ENCODE measurements at regions not wholly inside any gene's neighbourhood (a gene's known extent, or its start where the extent isn't known, plus 50 kb on each side); places are given as distances from the start of the nearest gene placed in this dataset.
"Not testable (repeated sequence)": the region's sequence is repeated elsewhere in the genome, so short reads cannot be mapped to it uniquely, and the experiment has no call there.

GRCh38 chr2:153644955-153645354 lies 166.4 kb upstream of the RPRM start:
- DNase-seq (ENCODE audit: extremely low spot score in 2 of 2): no peak
- no peaks in the 10 kb centered on the region for H3K36me3 ChIP-seq
- TF ChIP-seq CTCF (IDR thresholded peaks at IDR 0.05) (no peak), POLR2A (IDR thresholded peaks at IDR 0.05) (no peak), POLR2AphosphoS5 (IDR thresholded peaks at IDR 0.05; ENCODE audit: insufficient read depth in 1 of 2, low read depth in 1 of 2) (no peak)
- no peaks in the 10 kb centered on the region for H3K27me3 ChIP-seq
- no peak overlapping the region for H3K27ac ChIP-seq
- intact Hi-C loops (cut with DNase I): loop anchor here (5.0 kb wide), 1 partner anchor 287 kb away; no protein-coding TSS in a partner anchor
- no peaks in the 10 kb centered on the region for H3K9me3 ChIP-seq
- no peaks in the 10 kb centered on the region for H3K4me1 ChIP-seq
- H3K4me3 ChIP-seq: no peak overlapping the region

DNA sequence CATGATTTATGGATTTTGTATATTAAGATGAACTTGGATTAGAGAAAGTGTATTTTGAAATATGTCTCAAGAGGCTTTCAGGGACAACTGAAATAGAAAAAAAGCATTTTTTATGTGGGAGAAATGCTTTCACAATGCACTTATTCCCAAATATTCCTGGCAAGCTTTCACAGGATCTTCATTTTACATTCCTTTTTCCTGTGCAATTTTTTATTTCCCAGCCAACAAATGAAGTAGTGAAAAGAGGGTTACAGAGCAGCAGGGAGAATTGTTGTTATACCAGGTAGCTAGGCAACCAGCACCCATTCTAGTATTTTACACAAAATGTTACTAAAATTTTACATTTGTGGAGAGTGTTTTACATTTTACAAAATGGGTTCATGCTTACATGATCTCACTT lies 167.0 kb upstream of the RPRM start:
- no peak for DNase-seq (ENCODE audit: extremely low spot score in 2 of 2)
- no peaks in the 10 kb centered on the region for H3K27me3 ChIP-seq
- no peaks in the 10 kb centered on the region for H3K4me1 ChIP-seq
- H3K27ac ChIP-seq: no peak overlapping the region
- intact Hi-C loops (cut with DNase I): no loop called here
- H3K9me3 ChIP-seq: no peaks in the 10 kb centered on the region
- TF ChIP-seq POLR2AphosphoS5 (IDR thresholded peaks at IDR 0.05; ENCODE audit: insufficient read depth in 1 of 2, low read depth in 1 of 2) (no peak), POLR2A (IDR thresholded peaks at IDR 0.05) (no peak), CTCF (IDR thresholded peaks at IDR 0.05) (no peak)
- H3K36me3 ChIP-seq: no peaks in the 10 kb centered on the region
- no peak overlapping the region for H3K4me3 ChIP-seq

GRCh38 chr2:153657651-153658050 lies 179.1 kb upstream of the RPRM start:
- TF ChIP-seq POLR2AphosphoS5 (IDR thresholded peaks at IDR 0.05; ENCODE audit: insufficient read depth in 1 of 2, low read depth in 1 of 2) (no peak), CTCF (IDR thresholded peaks at IDR 0.05) (no peak), POLR2A (IDR thresholded peaks at IDR 0.05) (no peak)
- Histone ChIP-seq H3K4me3 (no peak overlapping the region), H3K27ac (no peak overlapping the region), H3K9me3 (no peaks in the 10 kb centered on the region), H3K36me3 (no peaks in the 10 kb centered on the region), H3K27me3 (no peaks in the 10 kb centered on the region), H3K4me1 (no peaks in the 10 kb centered on the region)
- intact Hi-C loops (cut with DNase I): no loop called here
- DNase-seq (ENCODE audit: extremely low spot score in 2 of 2): no peak

DNA sequence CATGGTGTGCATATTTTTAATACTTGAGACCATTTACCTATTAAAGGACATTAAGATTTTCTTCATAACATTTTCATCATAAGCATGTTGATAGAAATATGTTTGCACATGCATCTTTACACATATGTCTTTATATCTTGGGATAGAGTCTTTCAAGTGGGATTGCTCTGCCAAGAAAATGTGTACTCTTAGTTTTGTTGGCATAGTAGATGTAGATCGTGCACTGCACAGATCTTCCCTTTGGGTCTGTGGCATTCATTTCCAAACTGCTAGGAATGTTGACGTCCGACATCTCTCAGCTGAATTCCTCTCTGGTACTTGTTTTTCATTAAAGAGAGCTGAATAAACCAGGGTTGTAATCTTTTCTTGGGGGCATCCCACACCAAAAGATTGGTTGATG lies 183.2 kb upstream of the RPRM start:
- TF ChIP-seq POLR2A (IDR thresholded peaks at IDR 0.05) (no peak), POLR2AphosphoS5 (IDR thresholded peaks at IDR 0.05; ENCODE audit: insufficient read depth in 1 of 2, low read depth in 1 of 2) (no peak), CTCF (IDR thresholded peaks at IDR 0.05) (no peak)
- no peaks in the 10 kb centered on the region for H3K36me3 ChIP-seq
- no peaks in the 10 kb centered on the region for H3K27me3 ChIP-seq
- no peak overlapping the region for H3K4me3 ChIP-seq
- DNase-seq (ENCODE audit: extremely low spot score in 2 of 2): no peak
- no peaks in the 10 kb centered on the region for H3K4me1 ChIP-seq
- H3K9me3 ChIP-seq: no peaks in the 10 kb centered on the region
- intact Hi-C loops (cut with DNase I): no loop called here
- no peak overlapping the region for H3K27ac ChIP-seq

DNA sequence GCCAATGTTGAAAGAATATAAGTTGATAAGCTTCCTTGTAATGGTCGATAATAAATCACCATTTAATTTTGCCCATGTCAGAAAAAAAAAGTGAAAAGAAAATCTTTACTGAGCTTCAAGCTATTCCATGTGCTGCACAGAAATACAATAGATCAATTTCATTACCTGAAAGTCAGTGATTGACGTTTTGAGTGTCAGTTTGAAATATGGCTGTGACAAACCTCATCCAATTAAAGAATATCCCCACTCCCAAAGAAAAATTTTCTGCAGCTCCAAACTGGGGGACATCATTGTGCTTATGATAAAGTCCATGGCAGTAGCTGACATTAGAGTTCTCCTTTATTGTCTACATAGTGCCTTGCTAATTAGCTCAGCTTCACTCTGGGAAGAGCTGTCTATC lies 184.8 kb upstream of the RPRM start:
- Histone ChIP-seq H3K27me3 (no peaks in the 10 kb centered on the region), H3K36me3 (no peaks in the 10 kb centered on the region), H3K9me3 (no peaks in the 10 kb centered on the region), H3K27ac (no peak overlapping the region), H3K4me3 (no peak overlapping the region), H3K4me1 (no peaks in the 10 kb centered on the region)
- no peak for DNase-seq (ENCODE audit: extremely low spot score in 2 of 2)
- intact Hi-C loops (cut with DNase I): no loop called here
- no peak for TF ChIP-seq CTCF (IDR thresholded peaks at IDR 0.05)
- TF ChIP-seq POLR2AphosphoS5 (IDR thresholded peaks at IDR 0.05; ENCODE audit: insufficient read depth in 1 of 2, low read depth in 1 of 2): no peak
- TF ChIP-seq POLR2A (IDR thresholded peaks at IDR 0.05): no peak

DNA sequence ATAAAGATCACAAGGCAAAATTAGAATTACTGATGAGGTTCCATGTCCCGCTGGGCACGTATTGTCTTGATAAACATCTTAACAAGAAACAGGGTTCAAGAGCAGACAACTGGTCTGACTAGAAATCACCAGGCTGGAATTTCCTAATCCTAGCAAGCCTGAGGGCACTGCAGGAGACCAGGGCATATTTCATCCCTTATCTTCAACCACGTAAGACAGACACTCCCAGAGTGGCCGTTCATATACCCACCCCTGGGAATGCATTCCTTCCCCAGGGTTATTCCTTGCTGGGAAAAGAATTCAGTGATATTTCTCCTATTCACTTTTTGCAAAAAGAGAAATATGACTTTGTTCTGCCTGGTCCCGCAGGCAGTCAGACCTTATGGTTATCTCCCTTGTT lies 185.4 kb upstream of the RPRM start:
- DNase-seq (ENCODE audit: extremely low spot score in 2 of 2); intact Hi-C loops (cut with DNase I); H3K36me3 ChIP-seq; H3K4me1 ChIP-seq; H3K27ac ChIP-seq; H3K9me3 ChIP-seq; H3K4me3 ChIP-seq; H3K27me3 ChIP-seq: not testable (repeated sequence)

Data from vagina (tissue), 2 donors.